Neural progenitor cell (in vitro differentiated cells): ENCODE measurements at regions not wholly inside any gene's neighbourhood (a gene's known extent, or its start where the extent isn't known, plus 50 kb on each side); places are given as distances from the start of the nearest gene placed in this dataset.
"Not testable (repeated sequence)": the region's sequence is repeated elsewhere in the genome, so short reads cannot be mapped to it uniquely, and the experiment has no call there.

Source experiments
- DNase-seq: peaks from one replicate; pipeline ENCODE4 v3.0.0-alpha.2; 2016; ENCODE audit warnings: low spot score
- H2AFZ ChIP-seq: fragments of 200-600 bp; sonication (generic); replicated peaks from 2 replicates; pipeline ENCODE4 v1.6.1; 2016; ENCODE audit warnings: antibody characterized with exemption
- H3F3A ChIP-seq: fragments of 200-600 bp; sonication (generic); 2 replicates; pipeline ENCODE4 v1.6.1; 2016; ENCODE audit warnings: antibody characterized with exemption, low read depth
- H3K27ac ChIP-seq: fragments of 200-600 bp; sonication (generic); 2 replicates; pipeline ENCODE4 v1.5.1; 2016; ENCODE audit warnings: mild to moderate bottlenecking
- H3K27me3 ChIP-seq: fragments of 200-600 bp; sonication (generic); 2 replicates; pipeline ENCODE4 v1.6.1; 2016; ENCODE audit warnings: mild to moderate bottlenecking, moderate library complexity
- H3K36me3 ChIP-seq: fragments of 200-600 bp; sonication (generic); 2 replicates; pipeline ENCODE4 v1.5.1; 2016
- H3K4me1 ChIP-seq: fragments of 200-600 bp; sonication (generic); 2 replicates; pipeline ENCODE4 v1.6.1; 2016; ENCODE audit warnings: mixed run types
- H3K4me2 ChIP-seq: fragments of 200-600 bp; sonication (generic); 2 replicates; pipeline ENCODE4 v1.6.1; 2016
- H3K4me3 ChIP-seq: fragments of 200-600 bp; sonication (generic); 2 replicates; pipeline ENCODE4 v1.5.1; 2016
- H3K79me2 ChIP-seq: fragments of 200-600 bp; sonication (generic); 2 replicates; pipeline ENCODE4 v1.6.1; 2016; ENCODE audit warnings: low read depth
- H3K9ac ChIP-seq: fragments of 200-600 bp; sonication (generic); 2 replicates; pipeline ENCODE4 v1.6.1; 2016
- H3K9me3 ChIP-seq: fragments of 200-600 bp; sonication (generic); 2 replicates; pipeline ENCODE4 v1.5.1; 2016; ENCODE audit warnings: low read depth
- H4K20me1 ChIP-seq: fragments of 200-600 bp; sonication (generic); 2 replicates; pipeline ENCODE4 v1.6.1; 2016; ENCODE audit warnings: low read depth
- H3K27ac Mint-ChIP-seq: 3 replicates; pipeline ENCODE4 v1.8.0; 2021; ENCODE audit warnings: mixed read lengths
- H3K27me3 Mint-ChIP-seq: 2 replicates; pipeline ENCODE4 v1.8.0; 2022; ENCODE audit warnings: low read depth, mild to moderate bottlenecking, inconsistent platforms, moderate library complexity, mixed read lengths; ENCODE audit not compliant: insufficient read depth
- H3K36me3 Mint-ChIP-seq: 3 replicates; pipeline ENCODE4 v1.8.0; 2021; ENCODE audit warnings: mixed read lengths
- H3K4me1 Mint-ChIP-seq: 3 replicates; pipeline ENCODE4 v1.8.0; 2021; ENCODE audit warnings: mixed read lengths
- H3K4me3 Mint-ChIP-seq: 3 replicates; pipeline ENCODE4 v1.8.0; 2021; ENCODE audit warnings: mild to moderate bottlenecking, moderate library complexity, mixed read lengths
- H3K9me3 Mint-ChIP-seq: 3 replicates; pipeline ENCODE4 v1.8.0; 2020; ENCODE audit warnings: mixed read lengths

DNA sequence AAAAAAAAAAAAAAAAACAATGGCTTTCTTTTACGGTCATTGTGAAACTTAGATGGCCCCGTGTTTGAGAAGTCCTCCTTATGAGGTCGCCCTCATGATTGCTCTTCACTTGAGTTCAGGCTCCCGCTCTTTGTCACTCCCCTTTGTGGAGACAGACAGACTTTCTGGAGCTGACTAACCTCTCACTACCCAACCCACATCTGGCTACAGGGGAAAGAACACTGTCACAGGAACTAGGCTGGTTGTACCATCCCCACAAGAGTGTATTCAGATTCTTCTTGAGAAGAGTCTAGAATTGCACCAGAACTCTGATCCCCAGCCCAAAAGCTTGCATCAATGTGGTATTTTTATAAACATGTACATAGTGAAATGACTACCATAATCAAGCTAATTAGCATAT is 160.4 kb upstream of the ZNF658 start:
- not testable (repeated sequence) for H3K9me3 ChIP-seq, H3K9me3 Mint-ChIP-seq, H3K27ac Mint-ChIP-seq, H3K4me3 ChIP-seq, H3K9ac ChIP-seq, H3K36me3 Mint-ChIP-seq, H3K27me3 ChIP-seq, H3K27ac ChIP-seq, H3K4me3 Mint-ChIP-seq, H4K20me1 ChIP-seq, H3K4me2 ChIP-seq, H3K79me2 ChIP-seq, H3K4me1 Mint-ChIP-seq, H2AFZ ChIP-seq, H3F3A ChIP-seq, H3K36me3 ChIP-seq, H3K27me3 Mint-ChIP-seq, H3K4me1 ChIP-seq, DNase-seq

DNA sequence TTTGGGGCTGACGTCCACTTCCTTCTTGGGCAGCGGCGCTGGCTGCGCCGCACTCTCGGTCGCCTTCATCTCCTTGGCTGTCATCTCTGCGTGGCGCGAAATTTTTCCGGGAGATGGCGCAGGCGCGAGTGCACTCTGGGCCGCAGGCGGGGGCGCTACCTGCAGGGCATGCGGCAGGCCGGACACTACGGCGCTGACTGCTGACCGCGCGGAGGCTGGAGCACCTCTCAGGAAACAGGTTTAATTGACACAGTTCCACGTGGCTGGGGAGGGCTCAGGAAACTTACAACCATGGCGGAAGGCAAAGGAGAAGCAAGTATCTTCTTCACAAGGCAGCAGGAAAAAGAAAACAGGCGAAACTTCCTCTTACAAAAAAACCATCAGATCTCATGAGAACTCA is 154.7 kb upstream of the ZNF658 start:
- H3K9me3 Mint-ChIP-seq, H3K36me3 Mint-ChIP-seq, H3K27me3 ChIP-seq, H3K9me3 ChIP-seq, H3K4me2 ChIP-seq, H3K79me2 ChIP-seq, H3K4me3 Mint-ChIP-seq, H2AFZ ChIP-seq, H3K4me1 ChIP-seq, H3K4me3 ChIP-seq, H3K4me1 Mint-ChIP-seq, DNase-seq, H4K20me1 ChIP-seq, H3K36me3 ChIP-seq, H3F3A ChIP-seq, H3K27me3 Mint-ChIP-seq, H3K27ac Mint-ChIP-seq, H3K27ac ChIP-seq, H3K9ac ChIP-seq: not testable (repeated sequence)

DNA sequence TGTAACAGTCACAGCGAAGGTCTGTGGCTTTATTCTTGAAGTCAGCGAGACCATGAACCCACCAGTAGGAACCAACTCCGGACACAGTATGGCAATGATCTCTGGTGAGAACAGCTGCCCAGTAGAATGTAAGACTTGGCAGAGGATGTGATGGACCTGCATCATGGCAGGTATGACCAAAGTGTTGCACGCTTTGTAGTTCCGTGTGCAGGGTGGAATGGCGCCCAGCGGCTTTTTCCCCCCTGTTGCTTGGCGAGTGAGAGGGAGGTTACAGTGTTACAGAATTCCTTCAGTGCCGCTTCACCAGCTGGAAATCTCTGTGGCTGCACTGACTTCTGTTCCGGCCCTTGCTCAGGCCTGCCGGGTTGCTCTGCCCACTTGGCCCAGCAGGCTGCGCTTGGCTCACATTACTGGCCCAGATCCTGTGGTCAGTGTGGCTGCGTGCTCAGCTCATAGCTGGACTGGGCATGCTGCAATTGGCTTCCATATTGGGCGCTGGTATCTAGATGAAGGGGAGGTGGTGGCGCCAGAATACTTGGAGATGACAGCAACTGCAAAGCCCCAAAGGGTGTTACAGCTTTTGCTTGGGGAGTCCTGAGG is 148.1 kb upstream of the ZNF658 start:
- H3K4me3 ChIP-seq, H3K27ac ChIP-seq, H3K9me3 ChIP-seq, H3K36me3 ChIP-seq, H3F3A ChIP-seq, H4K20me1 ChIP-seq, H3K79me2 ChIP-seq, H3K4me2 ChIP-seq, DNase-seq, H3K9ac ChIP-seq, H3K27ac Mint-ChIP-seq, H3K9me3 Mint-ChIP-seq, H3K4me1 ChIP-seq, H2AFZ ChIP-seq, H3K27me3 ChIP-seq, H3K4me1 Mint-ChIP-seq, H3K4me3 Mint-ChIP-seq, H3K36me3 Mint-ChIP-seq, H3K27me3 Mint-ChIP-seq: not testable (repeated sequence)

DNA sequence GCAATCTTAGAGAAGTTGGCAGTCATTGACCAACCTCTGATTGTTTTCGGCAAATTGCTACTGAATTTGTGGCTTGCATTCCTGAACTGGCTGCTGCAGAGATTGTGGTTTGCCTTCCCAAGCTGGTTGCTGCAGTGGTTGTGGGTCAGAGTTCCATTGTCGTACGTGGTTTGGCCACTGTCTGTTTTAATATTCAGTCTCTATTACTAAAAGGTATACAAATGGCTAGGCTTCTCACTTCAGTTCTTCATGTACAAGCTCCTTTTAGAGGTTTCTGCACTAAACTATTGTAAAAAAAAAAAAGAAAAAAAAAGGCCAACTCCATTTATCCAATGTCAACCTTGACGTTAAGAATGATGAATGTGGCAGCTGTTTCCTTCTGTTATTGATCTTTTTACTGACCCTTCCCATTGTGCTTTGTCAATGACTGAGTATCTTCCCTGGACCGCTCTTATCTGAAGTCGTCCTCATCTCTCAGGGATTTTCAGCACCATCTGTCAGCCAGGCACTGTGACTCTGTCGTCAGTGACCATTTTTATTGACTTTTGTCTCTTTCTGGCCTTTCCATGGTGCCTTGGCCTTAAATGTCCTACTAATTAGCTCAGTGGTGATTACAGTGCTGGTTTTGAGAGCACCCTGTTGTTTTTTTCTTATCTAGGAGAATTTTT is 140.6 kb upstream of the ZNF658 start:
- not testable (repeated sequence) for H3K79me2 ChIP-seq, H3K4me3 Mint-ChIP-seq, H3K27ac ChIP-seq, H3F3A ChIP-seq, H3K27ac Mint-ChIP-seq, H3K4me3 ChIP-seq, H4K20me1 ChIP-seq, H3K9me3 Mint-ChIP-seq, H3K9ac ChIP-seq, H2AFZ ChIP-seq, H3K27me3 Mint-ChIP-seq, H3K4me2 ChIP-seq, H3K36me3 ChIP-seq, H3K27me3 ChIP-seq, H3K9me3 ChIP-seq, H3K4me1 ChIP-seq, DNase-seq, H3K4me1 Mint-ChIP-seq, H3K36me3 Mint-ChIP-seq

DNA sequence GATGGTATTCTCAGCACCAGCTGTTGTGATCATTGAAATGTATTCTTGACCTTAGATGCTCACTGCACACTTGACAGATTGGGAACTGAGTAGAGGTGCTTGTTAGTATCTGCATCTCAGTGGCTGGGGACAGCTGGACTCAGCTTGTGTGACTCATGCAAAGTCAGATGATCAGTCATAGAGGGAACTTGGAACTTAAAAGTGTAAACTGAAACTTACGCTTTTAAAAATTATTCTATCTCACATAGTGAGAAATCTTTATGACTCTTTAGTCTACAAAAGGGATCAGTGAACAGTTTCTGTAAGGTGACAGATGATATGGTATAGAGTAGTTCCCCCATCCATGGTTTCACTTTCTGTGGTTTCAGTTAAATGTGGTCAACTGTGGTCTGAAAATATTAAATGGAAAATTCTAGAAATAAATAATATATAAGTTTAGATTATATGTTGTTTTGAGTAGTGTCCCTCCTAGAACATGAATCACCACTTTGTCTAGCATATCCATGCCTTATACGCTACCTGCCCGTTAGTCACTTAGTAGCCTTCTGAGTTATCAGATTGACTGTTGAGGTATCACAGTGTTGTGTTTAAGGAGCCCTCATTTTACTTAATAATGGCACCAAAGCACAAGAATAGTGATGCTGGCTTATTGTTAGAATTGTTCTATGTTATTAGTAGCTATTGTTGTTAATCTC is 135.6 kb upstream of the ZNF658 start:
- not testable (repeated sequence) for H3K36me3 ChIP-seq, H3K4me1 Mint-ChIP-seq, H3K79me2 ChIP-seq, H3K27me3 Mint-ChIP-seq, H3K27me3 ChIP-seq, H3K27ac Mint-ChIP-seq, H3K4me2 ChIP-seq, H4K20me1 ChIP-seq, H3K36me3 Mint-ChIP-seq, H3K9me3 Mint-ChIP-seq, H3K4me3 Mint-ChIP-seq, H2AFZ ChIP-seq, H3K9ac ChIP-seq, H3F3A ChIP-seq, H3K27ac ChIP-seq, DNase-seq, H3K4me3 ChIP-seq, H3K9me3 ChIP-seq, H3K4me1 ChIP-seq

DNA sequence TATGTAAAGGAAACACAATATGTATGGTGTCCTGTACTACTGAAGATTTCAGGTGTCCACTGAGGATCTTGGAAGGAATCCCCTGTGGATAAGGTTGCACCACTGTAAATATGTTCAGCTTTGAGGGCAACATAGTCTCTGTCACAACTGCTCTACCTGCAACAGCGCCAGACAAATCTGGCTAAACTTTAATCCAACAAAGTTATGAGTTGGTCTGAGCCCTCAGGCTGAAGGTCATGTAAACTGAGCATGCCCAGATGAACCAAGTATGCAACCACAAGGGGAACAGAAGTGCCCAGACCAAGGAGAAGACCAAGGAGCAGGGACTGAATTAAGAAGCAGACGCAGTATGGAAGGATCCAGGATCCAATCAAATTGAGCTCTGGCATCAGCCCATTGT is 135.0 kb upstream of the ZNF658 start:
- H3K4me3 ChIP-seq, H4K20me1 ChIP-seq, H3K9me3 Mint-ChIP-seq, H3K4me1 ChIP-seq, DNase-seq, H2AFZ ChIP-seq, H3K9ac ChIP-seq, H3K4me2 ChIP-seq, H3K9me3 ChIP-seq, H3K4me1 Mint-ChIP-seq, H3K4me3 Mint-ChIP-seq, H3K36me3 Mint-ChIP-seq, H3F3A ChIP-seq, H3K27ac Mint-ChIP-seq, H3K27me3 ChIP-seq, H3K27me3 Mint-ChIP-seq, H3K27ac ChIP-seq, H3K79me2 ChIP-seq, H3K36me3 ChIP-seq: not testable (repeated sequence)

DNA sequence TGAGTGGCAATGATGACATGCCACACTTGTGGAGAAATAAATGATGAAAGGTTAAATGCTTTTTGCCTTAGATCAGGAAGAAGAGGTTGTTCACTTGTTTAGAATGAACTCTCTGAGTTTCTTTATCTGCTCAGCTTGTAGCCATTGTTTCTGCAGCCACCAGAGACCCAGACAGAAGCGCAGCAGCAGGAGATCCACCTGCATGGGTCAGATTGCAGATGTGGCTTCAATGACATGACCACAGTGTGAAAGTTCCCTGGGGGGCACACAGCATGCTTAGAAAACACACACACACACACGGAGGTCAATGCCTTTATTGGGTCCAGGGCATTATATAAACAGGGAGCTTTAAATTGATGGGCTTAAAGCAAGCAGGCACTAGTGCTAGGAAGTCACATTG is 129.0 kb upstream of the ZNF658 start:
- not testable (repeated sequence) for H3K36me3 ChIP-seq, H4K20me1 ChIP-seq, H3K9ac ChIP-seq, H3K4me3 Mint-ChIP-seq, DNase-seq, H3K9me3 Mint-ChIP-seq, H3K9me3 ChIP-seq, H3K4me1 Mint-ChIP-seq, H3K79me2 ChIP-seq, H3K36me3 Mint-ChIP-seq, H3F3A ChIP-seq, H3K27ac ChIP-seq, H3K27me3 Mint-ChIP-seq, H3K4me3 ChIP-seq, H2AFZ ChIP-seq, H3K4me2 ChIP-seq, H3K27me3 ChIP-seq, H3K27ac Mint-ChIP-seq, H3K4me1 ChIP-seq

DNA sequence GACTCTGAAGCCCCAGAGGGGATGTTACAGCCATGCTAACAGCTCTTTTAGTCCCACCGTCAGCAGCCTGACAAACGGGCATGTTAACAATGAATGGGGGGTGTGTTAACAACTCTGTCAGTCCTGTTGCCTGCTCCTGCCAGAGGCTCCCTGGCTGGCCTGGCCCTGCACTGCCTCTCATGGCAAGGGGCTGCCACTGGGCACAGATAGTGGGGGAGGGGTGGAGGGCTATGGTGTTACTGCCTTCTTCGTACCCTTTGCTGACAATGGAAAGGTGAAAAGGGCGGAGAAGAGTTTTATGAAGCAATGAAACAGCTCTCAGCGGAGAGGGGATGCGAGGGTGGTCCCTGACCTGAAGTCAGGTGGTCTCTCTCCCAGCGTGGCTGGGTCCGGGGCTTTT is 125.9 kb upstream of the ZNF658 start:
- not testable (repeated sequence) for H3K9ac ChIP-seq, H3K79me2 ChIP-seq, H3K27me3 Mint-ChIP-seq, H3K27ac Mint-ChIP-seq, H3K9me3 Mint-ChIP-seq, H3K4me1 ChIP-seq, H3K27me3 ChIP-seq, H3K36me3 ChIP-seq, H3K4me1 Mint-ChIP-seq, H3F3A ChIP-seq, H3K36me3 Mint-ChIP-seq, H3K4me2 ChIP-seq, H3K4me3 ChIP-seq, H2AFZ ChIP-seq, H3K4me3 Mint-ChIP-seq, H3K27ac ChIP-seq, H3K9me3 ChIP-seq, H4K20me1 ChIP-seq
- peak; percentile 20 for DNase-seq
